ENCODE measurements at regions not wholly inside any gene's neighbourhood (a gene's known extent, or its start where the extent isn't known, plus 50 kb on each side); places are given as distances from the start of the nearest gene placed in this dataset.
"Not testable (repeated sequence)": the region's sequence is repeated elsewhere in the genome, so short reads cannot be mapped to it uniquely, and the experiment has no call there.

- RAD21 ChIA-PET (ENCODE audit: unreplicated experiment), result no interaction called here
- no peaks in the 10 kb centered on the region for H3K9me3 ChIP-seq (replicated peaks; ENCODE audit: control insufficient read depth, insufficient read depth, low read length)
- DNase-seq (ENCODE audit: low read depth, low spot score) (no peak), ATAC-seq (no peak), FAIRE-seq (no peak)
- no TSS peak for BruUV-seq (replicated peaks)
- H3K27me3 ChIP-seq (replicated peaks in 1 of 2; ENCODE audit: control insufficient read depth in 2 of 2, insufficient read depth in 2 of 2, low read length in 1 of 2), result no peaks in the 10 kb centered on the region
- TF ChIP-seq RCOR1 (conservative IDR thresholded peaks at IDR 0.05; ENCODE audit: low read depth, low read length) (no peak), POLR2AphosphoS5 (IDR thresholded peaks at IDR 0.05; ENCODE audit: low read length) (no peak), IRF4 (IDR thresholded peaks at IDR 0.05; ENCODE audit: low read depth, low read length) (no peak), RELA (IDR thresholded peaks at IDR 0.05; ENCODE audit: borderline replicate concordance, partially characterized antibody) (no peak), NKRF (conservative IDR thresholded peaks at IDR 0.05) (no peak), BACH1 (IDR thresholded peaks at IDR 0.05; ENCODE audit: borderline replicate concordance) (no peak), RFX5 (IDR thresholded peaks at IDR 0.05; ENCODE audit: low read depth, low read length) (no peak), IRF3 (IDR thresholded peaks at IDR 0.05) (no peak), SUPT20H (IDR thresholded peaks at IDR 0.05; ENCODE audit: borderline replicate concordance, control insufficient read depth, low read depth, low read length) (no peak)
- no peak overlapping the region for H3K4me2 ChIP-seq (ENCODE audit: control insufficient read depth, insufficient read depth)
- intact Hi-C loops (cut with micrococcal nuclease; ENCODE audit: unreplicated experiment) (no loop called here), in situ Hi-C loops (cut with MboI) (no loop called here)
- no peak overlapping the region for H2AFZ ChIP-seq (ENCODE audit: control insufficient read depth, low read depth, low read length)
- SMC1A ChIA-PET (ENCODE audit: uncharacterized antibody, unreplicated experiment), result interaction anchor here (0.9 to 1.1 kb wide), 2 partner anchors 8 to 10 kb away, joined by 3 to 4 read pairs; no protein-coding TSS in a partner anchor
- no peaks in the 10 kb centered on the region for H3K4me1 ChIP-seq (ENCODE audit: control insufficient read depth, insufficient read depth, low read length)
- no peaks in the 10 kb centered on the region for H3K79me2 ChIP-seq (ENCODE audit: control insufficient read depth, insufficient read depth, low read length)
- POLR2A ChIA-PET, result no interaction called here
- CTCF ChIA-PET, result interaction anchor here (1.3 to 1.4 kb wide), 2 partner anchors 13 to 15 kb away, joined by 3 to 6 read pairs; no protein-coding TSS in a partner anchor
- H3K4me3 ChIP-seq, result no peak overlapping the region
- H3K27ac ChIP-seq (ENCODE audit: control insufficient read depth, insufficient read depth), result no peak overlapping the region
- H3K36me3 ChIP-seq (ENCODE audit: control insufficient read depth in 2 of 2, insufficient read depth in 2 of 2, low read length in 1 of 2), result no peaks in the 10 kb centered on the region
- no peak overlapping the region for H3K9ac ChIP-seq (ENCODE audit: control insufficient read depth, insufficient read depth, low read length)
- no peaks in the 10 kb centered on the region for H4K20me1 ChIP-seq (ENCODE audit: control insufficient read depth, insufficient read depth)
These were observed 154.8 kb upstream of the KCNQ5 start for GRCh38 chr6:72466971-72467566.

- H3K4me1 ChIP-seq (ENCODE audit: control insufficient read depth, insufficient read depth, low read length); CTCF ChIA-PET; H3K79me2 ChIP-seq (ENCODE audit: control insufficient read depth, insufficient read depth, low read length); intact Hi-C loops (cut with micrococcal nuclease; ENCODE audit: unreplicated experiment); in situ Hi-C loops (cut with MboI); FAIRE-seq; H2AFZ ChIP-seq (ENCODE audit: control insufficient read depth, low read depth, low read length); BruUV-seq (replicated peaks); H3K9ac ChIP-seq (ENCODE audit: control insufficient read depth, insufficient read depth, low read length); H3K36me3 ChIP-seq (ENCODE audit: control insufficient read depth in 2 of 2, insufficient read depth in 2 of 2, low read length in 1 of 2); SMC1A ChIA-PET (ENCODE audit: uncharacterized antibody, unreplicated experiment); H3K9me3 ChIP-seq (replicated peaks; ENCODE audit: control insufficient read depth, insufficient read depth, low read length); H4K20me1 ChIP-seq (ENCODE audit: control insufficient read depth, insufficient read depth); RAD21 ChIA-PET (ENCODE audit: unreplicated experiment); ATAC-seq; POLR2A ChIA-PET; H3K27ac ChIP-seq (ENCODE audit: control insufficient read depth, insufficient read depth); H3K4me2 ChIP-seq (ENCODE audit: control insufficient read depth, insufficient read depth); H3K4me3 ChIP-seq; H3K27me3 ChIP-seq (replicated peaks in 1 of 2; ENCODE audit: control insufficient read depth in 2 of 2, insufficient read depth in 2 of 2, low read length in 1 of 2); DNase-seq (ENCODE audit: low read depth, low spot score): not testable (repeated sequence)
- 61% methylated on average over 21 of the region's 21 CpGs for WGBS (ENCODE audit: insufficient coverage, insufficient replicate concordance, low lambda C conversion rate, missing lambda C conversion rate)
These were observed 152.4 kb upstream of the KCNQ5 start for GRCh38 chr6:72469406-72469983.
